Natural killer cell (primary cell): ENCODE measurements at regions not wholly inside any gene's neighbourhood (a gene's known extent, or its start where the extent isn't known, plus 50 kb on each side); places are given as distances from the start of the nearest gene placed in this dataset.

Experiments used
- ATAC-seq, 3 donors: fragments of 150-1000 bp in 2 of 3; fragments of 200-7000 bp in 1 of 3; cut with Tn5 transposase; 1 replicate in 1 of 3; 2 replicates in 2 of 3; pipeline ENCODE4 v1.10.0; 2021; ENCODE audit warnings: mild to moderate bottlenecking in 2 of 3, moderate library complexity in 2 of 3
- DNase-seq, 2 donors: peaks; one replicate each; pipeline versions ENCODE4 v3.0.0 to v3.0.0-alpha.2; 2013 to 2021; ENCODE audit warnings: mixed read lengths in 1 of 2
- H3K27ac ChIP-seq: one replicate; pipeline ENCODE4 v1.5.1; 2013; ENCODE audit warnings: mild to moderate bottlenecking, low read length
- H3K27me3 ChIP-seq: one replicate; pipeline ENCODE4 v1.6.1; 2013; ENCODE audit warnings: low read length; ENCODE audit not compliant: control insufficient read depth, insufficient read depth
- H3K36me3 ChIP-seq: one replicate; pipeline ENCODE4 v1.6.1; 2013; ENCODE audit warnings: low read length; ENCODE audit not compliant: control insufficient read depth, insufficient read depth
- H3K4me1 ChIP-seq: one replicate; pipeline ENCODE4 v1.6.1; 2013; ENCODE audit warnings: low read length; ENCODE audit not compliant: control insufficient read depth, insufficient read depth
- H3K4me3 ChIP-seq: one replicate; pipeline ENCODE4 v1.5.1; 2013; ENCODE audit warnings: low read length
- H3K9me3 ChIP-seq: one replicate; pipeline ENCODE4 v1.6.1; 2013; ENCODE audit warnings: low read length; ENCODE audit not compliant: control insufficient read depth, insufficient read depth
- H3K27ac Mint-ChIP-seq, 2 donors: one replicate each; pipeline ENCODE4 v1.8.0; 2022; ENCODE audit warnings: mild to moderate bottlenecking in 2 of 2, mixed read lengths in 2 of 2, moderate library complexity in 1 of 2
- H3K27me3 Mint-ChIP-seq, 2 donors: one replicate each; pipeline ENCODE4 v1.8.0; 2022; ENCODE audit warnings: low read depth in 2 of 2, mixed read lengths in 2 of 2
- H3K36me3 Mint-ChIP-seq: one replicate; pipeline ENCODE4 v1.8.0; 2022; ENCODE audit warnings: mixed read lengths
- H3K4me1 Mint-ChIP-seq, 2 donors: one replicate each; pipeline ENCODE4 v1.8.0; 2022; ENCODE audit warnings: mixed read lengths in 2 of 2
- H3K4me3 Mint-ChIP-seq: one replicate; pipeline ENCODE4 v1.8.0; 2022; ENCODE audit warnings: mild to moderate bottlenecking, moderate library complexity, mixed read lengths
- H3K9me3 Mint-ChIP-seq, 2 donors: one replicate each; pipeline ENCODE4 v1.8.0; 2022; ENCODE audit warnings: mixed read lengths in 2 of 2
- CTCF ChIP-seq: fragments of 200-600 bp; IDR thresholded peaks from one replicate; pipeline ENCODE4 v1.8.0; 2022; ENCODE audit warnings: antibody characterized with exemption
- WGBS: methylation state at CpG from one replicate; pipeline ENCODE4 v1.1.7; 2013; ENCODE audit warnings: missing lambda C conversion rate; ENCODE audit not compliant: insufficient coverage; 5-methylcytosine and 5-hydroxymethylcytosine counted together
- intact Hi-C: fragments of 100-400 bp; cut with micrococcal nuclease; formaldehyde crosslinking; loops from one replicate; pipeline ENCODE4 v1.14.2; 2022

- H3K4me1 ChIP-seq, result peaks cover 13% of the 10 kb centered on the region
These were observed 56.8 kb upstream of the CNOT6 start for GRCh38 chr5:180437336-180437735.

DNA sequence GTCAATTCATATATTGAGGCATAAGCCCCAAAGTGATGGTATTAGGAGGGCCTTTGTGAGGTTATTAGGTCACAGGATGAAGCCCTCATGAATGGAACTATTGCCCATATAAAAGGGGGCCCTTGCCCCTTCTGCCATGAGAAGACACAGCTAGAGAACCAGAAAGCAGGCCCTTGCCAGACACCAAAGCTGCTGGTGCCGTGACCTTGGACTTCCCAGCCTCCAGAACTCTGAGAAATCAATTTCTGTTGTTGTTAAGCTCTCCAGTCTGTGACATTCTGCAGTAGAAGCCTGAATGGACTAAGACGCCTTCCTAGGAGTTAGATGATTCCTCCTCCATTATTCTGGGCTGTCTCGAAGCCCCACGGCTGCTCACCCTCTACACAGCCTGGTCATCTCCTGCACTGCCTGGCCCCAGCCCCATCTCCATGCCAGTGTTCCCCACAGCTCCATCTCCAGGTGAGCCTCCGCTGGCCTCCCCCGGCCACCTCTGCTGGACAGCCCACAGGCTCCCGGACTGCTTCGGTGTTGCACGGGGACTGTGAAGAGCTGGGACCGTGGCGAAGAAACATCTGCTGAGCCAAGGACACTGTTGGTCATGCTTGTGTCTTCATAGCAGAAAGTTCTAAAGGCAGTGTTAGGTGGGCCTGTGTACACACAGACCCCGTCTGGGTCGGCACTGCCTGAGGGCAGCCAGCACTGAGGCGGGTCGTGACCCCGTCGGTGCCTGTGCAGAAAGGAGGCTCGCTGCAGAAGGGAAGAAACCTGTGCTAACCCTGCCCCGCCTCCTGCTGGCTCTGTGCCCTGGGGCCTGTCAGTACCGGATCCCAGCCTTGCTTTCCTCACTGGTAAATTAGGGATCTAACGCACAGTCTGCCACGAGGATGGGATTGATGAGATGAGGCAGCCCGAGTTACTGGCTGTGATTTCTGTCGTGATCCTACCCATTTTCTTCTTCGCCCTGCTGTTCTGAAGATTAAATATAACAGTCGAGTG lies 55.1 kb upstream of the CNOT6 start:
- Mint-ChIP-seq H3K36me3 (no peaks in the 10 kb centered on the region), H3K27ac (no peak overlapping the region), H3K27me3 (peaks cover 5 to 10% of the 10 kb centered on the region in 2 donors), H3K4me3 (no peak overlapping the region), H3K9me3 (no peaks in the 10 kb centered on the region), H3K4me1 (no peaks in the 10 kb centered on the region)
- DNase-seq (no peak), ATAC-seq (no peak)
- H3K9me3 ChIP-seq, result no peaks in the 10 kb centered on the region
- no peak overlapping the region for H3K4me3 ChIP-seq
- WGBS, result 94% methylated on average over 26 of the region's 26 CpGs
- no peak for TF ChIP-seq CTCF
- H3K36me3 ChIP-seq, result no peaks in the 10 kb centered on the region
- intact Hi-C loops, result no loop called here
- no peak overlapping the region for H3K27ac ChIP-seq
- no peaks in the 10 kb centered on the region for H3K27me3 ChIP-seq
- no peaks in the 10 kb centered on the region for H3K4me1 ChIP-seq

More at GRCh38 chr5:180437336-180437735, 56.8 kb upstream of the CNOT6 start:
- no peak for DNase-seq
- intact Hi-C loops, result no loop called here
- TF ChIP-seq CTCF, result no peak
- no peak overlapping the region for H3K4me3 Mint-ChIP-seq
- no peaks in the 10 kb centered on the region for H3K9me3 Mint-ChIP-seq
- H3K27me3 ChIP-seq, result no peaks in the 10 kb centered on the region
- 94% methylated on average over 7 of the region's 8 CpGs for WGBS
- H3K4me3 ChIP-seq, result no peak overlapping the region
- no peaks in the 10 kb centered on the region for H3K36me3 ChIP-seq
- no peaks in the 10 kb centered on the region for H3K9me3 ChIP-seq
- H3K27me3 Mint-ChIP-seq, result peaks cover 5 to 10% of the 10 kb centered on the region in 2 donors
- no peak overlapping the region for H3K27ac Mint-ChIP-seq
- peaks cover 10 to 12% of the 10 kb centered on the region in 2 donors for H3K4me1 Mint-ChIP-seq
- no peak overlapping the region for H3K27ac ChIP-seq
- ATAC-seq, result no peak
- no peaks in the 10 kb centered on the region for H3K36me3 Mint-ChIP-seq

- H3K27ac ChIP-seq, result no peak overlapping the region
- DNase-seq (no peak), ATAC-seq (no peak)
- intact Hi-C loops, result no loop called here
- H3K36me3 ChIP-seq, result no peaks in the 10 kb centered on the region
- H3K27ac Mint-ChIP-seq, result no peak overlapping the region
- no peaks in the 10 kb centered on the region for H3K4me1 Mint-ChIP-seq
- WGBS, result 34% methylated on average over 16 of the region's 17 CpGs
- H3K9me3 Mint-ChIP-seq, result no peaks in the 10 kb centered on the region
- no peaks in the 10 kb centered on the region for H3K36me3 Mint-ChIP-seq
- peaks cover 5 to 10% of the 10 kb centered on the region in 2 donors for H3K27me3 Mint-ChIP-seq
- H3K4me1 ChIP-seq, result no peaks in the 10 kb centered on the region
- H3K27me3 ChIP-seq, result no peaks in the 10 kb centered on the region
- H3K4me3 Mint-ChIP-seq, result no peak overlapping the region
- peaks cover 4% of the 10 kb centered on the region for H3K9me3 ChIP-seq
- TF ChIP-seq CTCF, result no peak
- H3K4me3 ChIP-seq, result no peak overlapping the region
These were observed 54.0 kb upstream of the CNOT6 start for GRCh38 chr5:180439911-180440769.
